IMR-90 (cell line): ENCODE measurements at regions not wholly inside any gene's neighbourhood (a gene's known extent, or its start where the extent isn't known, plus 50 kb on each side); places are given as distances from the start of the nearest gene placed in this dataset.
A peak's percentile ranks its signal among the peaks of the same experiment; 100 is the strongest.

Experiments
- ATAC-seq: fragments of 200-7000 bp; cut with Tn5 transposase; 2 replicates; pipeline ENCODE4 v1.9.1; 2020; ENCODE audit warnings: low read depth, mild to moderate bottlenecking, moderate library complexity
- BruUV-seq: library from RNA; stranded (reverse); fragments of 400-500 nt; replicated peaks from 2 replicates; lab custom pipeline; 2021; lab: Mats Ljungman, UMichigan
- CTCF ChIA-PET: fragments of 300-600 bp; formaldehyde crosslinking; extraction: SDS; loops from one replicate; lab custom pipeline; 2021; ENCODE audit warnings: antibody characterized with exemption; lab: Yijun Ruan, JAX
- POLR2A ChIA-PET: fragments of 300-600 bp; sonication (Branson Sonifier 250); formaldehyde crosslinking; loops from one replicate; lab custom pipeline; 2022; ENCODE audit warnings: antibody characterized with exemption; ENCODE audit not compliant: unreplicated experiment; lab: Charles Lee
- DNase-seq: peaks from one replicate; pipeline ENCODE4 v3.0.0; 2013
- H2AFZ ChIP-seq: replicated peaks from 2 replicates; pipeline ENCODE3; 2013; ENCODE audit warnings: low read length, mild to moderate bottlenecking; ENCODE audit not compliant: poor library complexity
- H2AK5ac ChIP-seq: 2 replicates; pipeline ENCODE4 v1.6.1; 2013; ENCODE audit warnings: low read depth, low read length, inconsistent platforms
- H2AK9ac ChIP-seq: replicated peaks from 2 replicates; pipeline ENCODE3; 2013; ENCODE audit warnings: mild to moderate bottlenecking, low read depth, low read length, moderate library complexity; ENCODE audit not compliant: poor library complexity
- H2BK120ac ChIP-seq: 2 replicates; pipeline ENCODE4 v1.6.1; 2013; ENCODE audit warnings: low read depth, low read length, inconsistent platforms
- H2BK15ac ChIP-seq: 3 replicates; pipeline ENCODE4 v1.6.1; 2013; ENCODE audit warnings: low read depth, low read length, inconsistent platforms
- H2BK20ac ChIP-seq: 2 replicates; pipeline ENCODE4 v1.6.1; 2013; ENCODE audit warnings: low read depth, mild to moderate bottlenecking, inconsistent platforms, low read length, moderate library complexity
- H2BK5ac ChIP-seq: 2 replicates; pipeline ENCODE4 v1.6.1; 2013; ENCODE audit warnings: mild to moderate bottlenecking, low read depth, low read length, inconsistent platforms; ENCODE audit not compliant: poor library complexity, severe bottlenecking
- H3K14ac ChIP-seq: replicated peaks from 2 replicates; pipeline ENCODE4 v1.6.1; 2013; ENCODE audit warnings: low read depth, low read length, inconsistent platforms
- H3K18ac ChIP-seq: 2 replicates; pipeline ENCODE4 v1.6.1; 2013; ENCODE audit warnings: low read depth, low read length, control low read depth
- H3K23ac ChIP-seq: 2 replicates; pipeline ENCODE4 v1.6.1; 2013; ENCODE audit warnings: low read depth, low read length, inconsistent platforms
- H3K27ac ChIP-seq: 2 replicates; pipeline ENCODE4 v1.5.1; 2013; ENCODE audit warnings: mild to moderate bottlenecking, control low read depth, low read length; ENCODE audit not compliant: insufficient read depth
- H3K27me3 ChIP-seq: 2 replicates; pipeline ENCODE4 v1.6.1; 2013; ENCODE audit warnings: low read length; ENCODE audit not compliant: control insufficient read depth, insufficient read depth
- H3K36me3 ChIP-seq: 2 replicates; pipeline ENCODE4 v1.6.1; 2013; ENCODE audit warnings: low read length, mixed read lengths; ENCODE audit not compliant: control insufficient read depth, insufficient read depth
- H3K4ac ChIP-seq: 2 replicates; pipeline ENCODE4 v1.6.1; 2013; ENCODE audit warnings: low read depth, low read length, inconsistent platforms
- H3K4me1 ChIP-seq: 2 replicates; pipeline ENCODE4 v1.6.1; 2013; ENCODE audit warnings: low read length, mixed read lengths; ENCODE audit not compliant: control insufficient read depth, insufficient read depth
- H3K4me2 ChIP-seq: 2 replicates; pipeline ENCODE4 v1.6.1; 2013; ENCODE audit warnings: low read depth, mild to moderate bottlenecking, control low read depth, low read length, moderate library complexity
- H3K4me3 ChIP-seq: 2 replicates; pipeline ENCODE4 v1.5.1; 2013; ENCODE audit warnings: low read depth, mild to moderate bottlenecking, control low read depth, low read length, moderate library complexity; ENCODE audit not compliant: insufficient read depth
- H3K56ac ChIP-seq: 2 replicates; pipeline ENCODE4 v1.6.1; 2013; ENCODE audit warnings: low read length, inconsistent platforms; ENCODE audit not compliant: insufficient read depth; ENCODE audit errors: extremely low read depth
- H3K79me1 ChIP-seq, 2 experiments: 2 replicates each; pipeline ENCODE4 v1.6.1; 2013; ENCODE audit warnings: low read length in 2 of 2, inconsistent platforms in 1 of 2, low read depth in 1 of 2
- H3K9ac ChIP-seq: 2 replicates; pipeline ENCODE4 v1.6.1; 2013; ENCODE audit warnings: low read depth, low read length, control low read depth
- H3K9me1 ChIP-seq: 2 replicates; pipeline ENCODE4 v1.6.1; 2013; ENCODE audit warnings: low read length, inconsistent platforms; ENCODE audit not compliant: insufficient read depth
- H3K9me3 ChIP-seq: 2 replicates; pipeline ENCODE4 v1.6.1; 2013; ENCODE audit warnings: low read length; ENCODE audit not compliant: control insufficient read depth, insufficient read depth
- H4K20me1 ChIP-seq: 2 replicates; pipeline ENCODE4 v1.6.1; 2013; ENCODE audit warnings: low read length, inconsistent platforms; ENCODE audit not compliant: insufficient read depth
- H4K5ac ChIP-seq: 2 replicates; pipeline ENCODE4 v1.6.1; 2013; ENCODE audit warnings: mild to moderate bottlenecking, low read depth, low read length, control low read depth
- H4K8ac ChIP-seq, 2 experiments: 2 replicates each; pipeline ENCODE4 v1.6.1; 2013; ENCODE audit warnings: low read depth in 2 of 2, low read length in 2 of 2, control low read depth in 1 of 2, inconsistent platforms in 1 of 2
- H4K91ac ChIP-seq: 2 replicates; pipeline ENCODE4 v1.6.1; 2013; ENCODE audit warnings: low read depth, low read length, inconsistent platforms; ENCODE audit not compliant: insufficient read depth
- BHLHE40 ChIP-seq: fragments of 150-350 bp; IDR thresholded peaks from 2 replicates; pipeline ENCODE4 v1.6.1; 2016; ENCODE audit warnings: mild to moderate bottlenecking, low read depth, low read length
- CEBPB ChIP-seq: IDR thresholded peaks from 2 replicates; pipeline ENCODE4 v1.6.1; 2012; ENCODE audit warnings: low read depth, low read length, improper control_type of control experiment
- CHD1 ChIP-seq: IDR thresholded peaks from 2 replicates; pipeline ENCODE4 v1.6.1; 2012; ENCODE audit warnings: low read depth, low read length, improper control_type of control experiment
- CTCF ChIP-seq: conservative IDR thresholded peaks from 2 replicates; pipeline ENCODE4 v1.5.1; 2012; ENCODE audit warnings: mild to moderate bottlenecking, low read depth, low read length, improper control_type of control experiment
- FOS ChIP-seq: fragments of 150-350 bp; IDR thresholded peaks from 2 replicates; pipeline ENCODE4 v1.6.1; 2016; ENCODE audit warnings: low read depth, low read length
- MXI1 ChIP-seq: IDR thresholded peaks from 2 replicates; pipeline ENCODE4 v1.6.1; 2012; ENCODE audit warnings: low read depth, mild to moderate bottlenecking, low read length, moderate library complexity, borderline replicate concordance
- NFE2L2 ChIP-seq: fragments of 150-350 bp; IDR thresholded peaks from 2 replicates; pipeline ENCODE4 v1.6.1; 2016; ENCODE audit warnings: low read depth, mild to moderate bottlenecking, low read length
- POLR2A ChIP-seq: IDR thresholded peaks from 2 replicates; pipeline ENCODE4 v1.6.1; 2012; ENCODE audit warnings: mild to moderate bottlenecking, low read depth, low read length
- RFX5 ChIP-seq: IDR thresholded peaks from 2 replicates; pipeline ENCODE4 v1.8.0; 2012; ENCODE audit warnings: low read depth, mild to moderate bottlenecking, low read length, moderate library complexity
- SMC3 ChIP-seq: fragments of 150-350 bp; IDR thresholded peaks from 2 replicates; pipeline ENCODE4 v1.6.1; 2016; ENCODE audit warnings: low read depth, mild to moderate bottlenecking, antibody characterized with exemption, low read length, moderate library complexity
- WGBS, 2 experiments: methylation state at CpG; one replicate each; pipeline versions ENCODE4 v1.1.5 to v1.1.7; 2013; ENCODE audit warnings: missing lambda C conversion rate in 2 of 2; ENCODE audit not compliant: insufficient read length in 1 of 2; ENCODE audit errors: extremely low coverage in 2 of 2; 5-methylcytosine and 5-hydroxymethylcytosine counted together
- dilution Hi-C: fragments of 300-500 bp; cut with HindIII; formaldehyde crosslinking; loops from one replicate; pipeline ENCODE4 v1.14.3; 2018; ENCODE audit warnings: low sequenced_read_pairs; ENCODE audit not compliant: unreplicated experiment
- in situ Hi-C: fragments of 300-500 bp; cut with MboI; formaldehyde crosslinking; loops from 3 replicates; pipeline ENCODE4 v1.14.3; 2019; ENCODE audit warnings: low sequenced_read_pairs, inconsistent platforms, mixed read lengths
- intact Hi-C: fragments of 100-400 bp; cut with micrococcal nuclease; formaldehyde crosslinking; loops from 2 replicates; pipeline ENCODE4 v1.10.0; 2022
- TF ChIP-seq, protein P1 (sequence below): fragments of 150-350 bp; IDR thresholded peaks from 2 replicates; pipeline ENCODE4 v1.6.1; 2017; ENCODE audit warnings: mild to moderate bottlenecking, antibody characterized with exemption, low read length, low read depth

GRCh38 chr5:32512926-32513325 lies 68.4 kb upstream of the ZFR start:
- Histone ChIP-seq H2AK9ac (no peak overlapping the region), H3K4ac (no peak overlapping the region), H3K27me3 (no peaks in the 10 kb centered on the region; the same call in 1 of the 2 replicates), H2AFZ (no peak overlapping the region), H3K9me3 (no peaks in the 10 kb centered on the region), H3K4me3 (no peak overlapping the region), H2BK15ac (no peak overlapping the region), H3K9me1 (no peaks in the 10 kb centered on the region), H2BK5ac (no peak overlapping the region), H2BK120ac (no peak overlapping the region), H3K18ac (no peak overlapping the region), H3K9ac (no peak overlapping the region), H3K23ac (no peak overlapping the region), H4K8ac (no peak overlapping the region), H3K14ac (0 out of 2 replicates have a peak overlapping the region, but pooled peaks have one; percentile 56), H3K4me1 (peaks cover 4% of the 10 kb centered on the region), H4K5ac (no peak overlapping the region), H3K36me3 (no peaks in the 10 kb centered on the region), H3K56ac (no peak overlapping the region), H4K91ac (no peak overlapping the region), H3K79me1 (no peaks in the 10 kb centered on the region), H3K27ac (no peak overlapping the region), H2BK20ac (no peak overlapping the region), H3K4me2 (no peak overlapping the region), H2AK5ac (no peak overlapping the region), H4K20me1 (no peaks in the 10 kb centered on the region)
- TF ChIP-seq CEBPB (no peak), CTCF (no peak), CHD1 (no peak), RFX5 (no peak), NFE2L2 (no peak), MXI1 (no peak), POLR2A (no peak), SMC3 (no peak), FOS (no peak), BHLHE40 (no peak)
- TF ChIP-seq, protein P1, sequence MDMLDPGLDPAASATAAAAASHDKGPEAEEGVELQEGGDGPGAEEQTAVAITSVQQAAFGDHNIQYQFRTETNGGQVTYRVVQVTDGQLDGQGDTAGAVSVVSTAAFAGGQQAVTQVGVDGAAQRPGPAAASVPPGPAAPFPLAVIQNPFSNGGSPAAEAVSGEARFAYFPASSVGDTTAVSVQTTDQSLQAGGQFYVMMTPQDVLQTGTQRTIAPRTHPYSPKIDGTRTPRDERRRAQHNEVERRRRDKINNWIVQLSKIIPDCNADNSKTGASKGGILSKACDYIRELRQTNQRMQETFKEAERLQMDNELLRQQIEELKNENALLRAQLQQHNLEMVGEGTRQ, result no peak
- ATAC-seq (no peak), DNase-seq (no peak)
- in situ Hi-C loops, result no loop called here
- BruUV-seq, result no TSS peak
- no CpG with 5 or more reads among the region's 2 CpGs for WGBS, 2 experiments
- dilution Hi-C loops, result no loop called here
- CTCF ChIA-PET, result no interaction called here
- POLR2A ChIA-PET, result no interaction called here
- intact Hi-C loops, result no loop called here
